ENCODE measurements at regions not wholly inside any gene's neighbourhood (a gene's known extent, or its start where the extent isn't known, plus 50 kb on each side); places are given as distances from the start of the nearest gene placed in this dataset.

DNA sequence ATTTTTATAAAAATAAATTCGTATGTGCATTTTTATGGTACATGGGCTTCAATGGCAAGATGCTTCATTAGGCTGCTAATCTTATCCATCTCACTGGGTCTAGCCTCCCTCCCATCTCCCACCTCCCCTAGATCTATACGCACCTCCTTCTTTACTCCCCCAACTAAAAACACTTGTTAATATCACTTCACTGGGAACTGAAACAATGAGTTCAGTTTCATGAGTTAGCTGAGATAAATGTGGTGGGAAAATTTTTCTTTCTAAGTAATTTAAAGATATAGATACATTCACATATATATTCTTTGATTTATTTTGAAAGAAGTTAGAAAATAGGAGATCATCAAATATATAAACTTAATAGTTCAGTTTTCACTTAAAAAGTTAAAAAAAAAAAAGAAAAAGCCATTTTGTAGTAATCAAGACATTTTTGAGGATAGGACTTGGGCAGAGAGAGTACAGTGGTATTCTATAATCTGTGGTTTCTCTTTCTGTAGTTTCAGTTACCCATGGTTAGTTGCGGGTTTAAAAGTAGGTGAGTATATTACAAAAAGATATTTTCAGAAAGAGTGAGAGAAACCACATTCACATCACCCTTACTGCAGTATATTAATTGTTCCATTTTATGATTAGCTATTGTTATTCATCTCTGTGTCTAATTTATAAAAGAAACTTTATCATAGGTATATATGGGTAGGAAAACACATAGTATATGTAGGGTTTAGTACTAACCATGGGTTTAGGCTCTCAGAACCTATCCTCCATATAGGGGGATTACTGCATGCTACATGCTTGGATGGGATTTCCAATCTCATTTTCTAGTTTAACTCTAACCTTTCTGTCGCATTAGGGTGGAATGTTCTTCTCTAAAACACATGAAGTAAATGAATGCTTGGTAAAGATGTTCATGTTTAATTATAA is 316.0 kb upstream of the CBLB start:
- no peak overlapping the region for H3K4me3 ChIP-seq (ENCODE audit: low read depth in 1 of 2, low read length in 2 of 2)
- H3K4me1 ChIP-seq (ENCODE audit: insufficient read depth, low read length) = peaks cover 17% of the 10 kb centered on the region
- H3K4me2 ChIP-seq (ENCODE audit: insufficient read depth, low read length) = no peak overlapping the region
- no peak overlapping the region for H3K27ac ChIP-seq (ENCODE audit: low read length)
- H3K36me3 ChIP-seq (ENCODE audit: insufficient read depth, low read length) = no peaks in the 10 kb centered on the region
- no peaks in the 10 kb centered on the region for H3K79me2 ChIP-seq (ENCODE audit: insufficient read depth, low read length)
- DNase-seq (no peak), ATAC-seq (ENCODE audit: insufficient read depth, low read depth) (peak; percentile 93)
- H3K9me3 ChIP-seq (ENCODE audit: insufficient read depth, low read length, severe bottlenecking) = no peaks in the 10 kb centered on the region
- TF ChIP-seq EZH2 (IDR thresholded peaks at IDR 0.05; ENCODE audit: borderline replicate concordance, low read depth, low read length, severe bottlenecking) = no peak
- TF ChIP-seq, protein P1, sequence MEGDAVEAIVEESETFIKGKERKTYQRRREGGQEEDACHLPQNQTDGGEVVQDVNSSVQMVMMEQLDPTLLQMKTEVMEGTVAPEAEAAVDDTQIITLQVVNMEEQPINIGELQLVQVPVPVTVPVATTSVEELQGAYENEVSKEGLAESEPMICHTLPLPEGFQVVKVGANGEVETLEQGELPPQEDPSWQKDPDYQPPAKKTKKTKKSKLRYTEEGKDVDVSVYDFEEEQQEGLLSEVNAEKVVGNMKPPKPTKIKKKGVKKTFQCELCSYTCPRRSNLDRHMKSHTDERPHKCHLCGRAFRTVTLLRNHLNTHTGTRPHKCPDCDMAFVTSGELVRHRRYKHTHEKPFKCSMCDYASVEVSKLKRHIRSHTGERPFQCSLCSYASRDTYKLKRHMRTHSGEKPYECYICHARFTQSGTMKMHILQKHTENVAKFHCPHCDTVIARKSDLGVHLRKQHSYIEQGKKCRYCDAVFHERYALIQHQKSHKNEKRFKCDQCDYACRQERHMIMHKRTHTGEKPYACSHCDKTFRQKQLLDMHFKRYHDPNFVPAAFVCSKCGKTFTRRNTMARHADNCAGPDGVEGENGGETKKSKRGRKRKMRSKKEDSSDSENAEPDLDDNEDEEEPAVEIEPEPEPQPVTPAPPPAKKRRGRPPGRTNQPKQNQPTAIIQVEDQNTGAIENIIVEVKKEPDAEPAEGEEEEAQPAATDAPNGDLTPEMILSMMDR (IDR thresholded peaks at IDR 0.05; ENCODE audit: borderline replicate concordance, extremely low read depth, low read length, poor library complexity, severe bottlenecking) = no peak
- H3K27me3 ChIP-seq (ENCODE audit: insufficient read depth, low read length, poor library complexity) = no peaks in the 10 kb centered on the region
- no peaks in the 10 kb centered on the region for H4K20me1 ChIP-seq (ENCODE audit: insufficient read depth, low read length)
- H3K9ac ChIP-seq (ENCODE audit: low read depth, low read length) = no peak overlapping the region
- peak overlapping the region; percentile 13; the same call in 1 of the 2 replicates for H2AFZ ChIP-seq (ENCODE audit: low read depth, low read length)

DNA sequence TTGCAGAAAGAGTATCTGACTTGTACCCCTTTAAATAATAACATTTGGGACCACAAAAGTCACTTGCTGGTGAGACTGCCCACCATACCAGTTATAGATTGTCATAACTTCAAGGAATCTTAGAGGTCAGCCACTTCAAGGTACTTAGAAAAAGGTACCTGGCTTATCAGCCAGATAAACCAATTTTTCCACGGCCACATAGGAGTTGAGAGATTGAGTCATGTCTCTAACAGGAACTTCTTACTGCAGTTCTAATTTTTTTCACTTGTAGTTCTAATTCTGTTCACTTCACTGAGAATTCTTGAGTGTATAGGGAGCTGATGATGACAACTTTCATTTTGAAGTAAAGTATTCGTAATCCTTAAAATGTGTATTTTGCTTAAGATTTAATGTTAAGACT is 317.1 kb upstream of the CBLB start:
- H3K4me2 ChIP-seq (ENCODE audit: insufficient read depth, low read length) = no peak overlapping the region

DNA sequence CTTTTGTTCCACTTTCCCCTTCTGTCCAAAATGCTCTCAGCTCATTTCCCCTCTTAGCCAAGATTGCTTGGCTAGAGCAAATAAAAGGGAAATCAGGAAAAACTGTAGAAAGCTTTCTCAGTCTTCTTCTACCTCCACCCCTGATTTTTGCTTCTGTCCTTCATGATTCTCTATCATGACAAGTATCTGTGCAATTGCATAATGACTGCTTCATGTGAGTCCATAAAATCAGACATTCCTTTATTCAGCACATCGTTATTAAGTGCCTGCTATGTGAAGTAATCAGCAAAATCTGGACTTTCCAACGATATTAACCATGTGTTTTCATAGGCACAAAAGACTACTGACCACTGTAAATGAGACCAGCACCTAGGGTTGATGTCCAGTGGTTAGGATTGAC is 321.5 kb upstream of the CBLB start:
- DNase-seq (no peak), ATAC-seq (ENCODE audit: insufficient read depth, low read depth) (no peak)
- no peak overlapping the region for H3K4me2 ChIP-seq (ENCODE audit: insufficient read depth, low read length)
- no peaks in the 10 kb centered on the region for H3K27me3 ChIP-seq (ENCODE audit: insufficient read depth, low read length, poor library complexity)
- H4K20me1 ChIP-seq (ENCODE audit: insufficient read depth, low read length) = no peaks in the 10 kb centered on the region
- H3K9me3 ChIP-seq (ENCODE audit: insufficient read depth, low read length, severe bottlenecking) = no peaks in the 10 kb centered on the region
- TF ChIP-seq, protein P1 (IDR thresholded peaks at IDR 0.05; ENCODE audit: borderline replicate concordance, extremely low read depth, low read length, poor library complexity, severe bottlenecking) = no peak
- no peaks in the 10 kb centered on the region for H3K36me3 ChIP-seq (ENCODE audit: insufficient read depth, low read length)
- H2AFZ ChIP-seq (ENCODE audit: low read depth, low read length) = no peak overlapping the region
- H3K27ac ChIP-seq (ENCODE audit: low read length) = no peak overlapping the region
- H3K9ac ChIP-seq (ENCODE audit: low read depth, low read length) = no peak overlapping the region
- H3K79me2 ChIP-seq (ENCODE audit: insufficient read depth, low read length) = no peaks in the 10 kb centered on the region
- peaks cover 2% of the 10 kb centered on the region for H3K4me1 ChIP-seq (ENCODE audit: insufficient read depth, low read length)
- H3K4me3 ChIP-seq (ENCODE audit: low read depth in 1 of 2, low read length in 2 of 2) = no peak overlapping the region

More for the DNA sequence above, 317.1 kb upstream of the CBLB start:
- H3K27me3 ChIP-seq (ENCODE audit: insufficient read depth, low read length, poor library complexity) = no peaks in the 10 kb centered on the region
- H4K20me1 ChIP-seq (ENCODE audit: insufficient read depth, low read length) = no peaks in the 10 kb centered on the region
- H3K4me1 ChIP-seq (ENCODE audit: insufficient read depth, low read length) = peaks cover 17% of the 10 kb centered on the region
- H3K4me3 ChIP-seq (ENCODE audit: low read depth in 1 of 2, low read length in 2 of 2) = no peak overlapping the region
- no peak overlapping the region for H3K27ac ChIP-seq (ENCODE audit: low read length)
- DNase-seq (no peak), ATAC-seq (ENCODE audit: insufficient read depth, low read depth) (no peak)
- TF ChIP-seq, protein P1 (IDR thresholded peaks at IDR 0.05; ENCODE audit: borderline replicate concordance, extremely low read depth, low read length, poor library complexity, severe bottlenecking) = no peak
- no peak for TF ChIP-seq EZH2 (IDR thresholded peaks at IDR 0.05; ENCODE audit: borderline replicate concordance, low read depth, low read length, severe bottlenecking)
- no peaks in the 10 kb centered on the region for H3K79me2 ChIP-seq (ENCODE audit: insufficient read depth, low read length)
- no peaks in the 10 kb centered on the region for H3K36me3 ChIP-seq (ENCODE audit: insufficient read depth, low read length)
- H2AFZ ChIP-seq (ENCODE audit: low read depth, low read length) = no peak overlapping the region
- H3K9ac ChIP-seq (ENCODE audit: low read depth, low read length) = no peak overlapping the region
- H3K9me3 ChIP-seq (ENCODE audit: insufficient read depth, low read length, severe bottlenecking) = no peaks in the 10 kb centered on the region
